GF-D8 (cell line): ENCODE measurements at regions not wholly inside any gene's neighbourhood (a gene's known extent, or its start where the extent isn't known, plus 50 kb on each side); places are given as distances from the start of the nearest gene placed in this dataset.
"Not testable (repeated sequence)": the region's sequence is repeated elsewhere in the genome, so short reads cannot be mapped to it uniquely, and the experiment has no call there.

Experiments
- DNase-seq: peaks from one replicate; lab custom pipeline; 2025; lab: John Stamatoyannopoulos, UW

- no peak for DNase-seq
These were observed 308.6 kb upstream of the PROX1 start for GRCh38 chr1:213679153-213679552.

DNA sequence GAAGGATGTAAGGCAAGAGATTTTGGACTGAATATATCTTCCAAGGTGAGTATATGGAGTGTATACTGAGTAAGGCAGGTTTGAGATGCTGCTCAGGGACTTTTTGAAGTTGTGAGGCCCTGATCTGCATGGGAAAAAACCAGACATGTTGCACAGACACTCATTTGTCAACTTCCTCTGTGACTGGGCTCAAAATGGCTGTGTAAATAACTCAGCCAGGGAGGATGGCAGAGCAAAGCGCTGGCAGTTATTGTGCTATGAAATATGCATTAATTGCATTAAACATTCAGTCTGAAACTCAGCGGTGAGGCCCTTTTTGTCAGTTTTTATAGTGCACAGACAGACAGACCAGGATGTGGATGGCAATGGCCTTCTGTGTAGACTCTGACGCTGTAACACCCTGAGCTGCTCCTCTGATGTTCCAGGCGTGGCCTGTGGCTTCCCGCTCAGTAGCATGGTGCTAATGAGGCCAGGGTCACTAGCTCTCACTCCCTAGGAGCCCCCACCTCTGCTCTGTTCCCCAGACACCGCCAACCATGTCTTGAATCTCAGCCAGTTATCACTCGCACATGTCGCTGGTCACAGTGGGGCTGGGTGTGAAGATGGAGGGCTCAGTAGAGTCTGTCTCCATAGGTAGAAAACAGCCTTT lies 307.0 kb upstream of the PROX1 start:
- no peak for DNase-seq

GRCh38 chr1:213681788-213682340 lies 305.9 kb upstream of the PROX1 start:
- no peak for DNase-seq

- DNase-seq, result no peak
These were observed 304.2 kb upstream of the PROX1 start for GRCh38 chr1:213683529-213683928.

DNA sequence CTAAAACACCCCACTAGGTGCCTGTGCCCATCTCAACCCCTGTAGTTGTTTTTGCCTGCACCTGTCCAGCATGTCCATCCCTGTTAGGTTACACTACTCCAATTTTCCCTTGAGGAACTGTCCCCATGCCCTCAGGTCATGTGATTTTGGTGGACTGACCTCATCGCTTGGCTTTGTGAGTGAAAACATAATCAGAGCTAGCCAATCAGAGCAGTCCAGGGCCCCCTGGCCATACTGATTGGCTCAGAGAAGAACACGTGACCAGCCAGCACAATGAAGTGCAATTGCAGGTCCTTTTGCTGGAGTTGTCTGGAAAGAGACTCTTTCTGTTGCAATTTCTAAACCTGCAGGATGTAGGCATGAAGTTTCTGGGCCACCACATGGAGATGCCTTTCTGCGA lies 303.3 kb upstream of the PROX1 start:
- no peak for DNase-seq

- no peak for DNase-seq
These were observed 301.7 kb upstream of the PROX1 start for GRCh38 chr1:213685992-213686582.

GRCh38 chr1:213686983-213687382 lies 300.8 kb upstream of the PROX1 start:
- DNase-seq, result no peak

- DNase-seq, result no peak
These were observed 299.9 kb upstream of the PROX1 start for GRCh38 chr1:213687832-213688231.

- no peak for DNase-seq
These were observed 299.1 kb upstream of the PROX1 start for GRCh38 chr1:213688655-213689054.

DNA sequence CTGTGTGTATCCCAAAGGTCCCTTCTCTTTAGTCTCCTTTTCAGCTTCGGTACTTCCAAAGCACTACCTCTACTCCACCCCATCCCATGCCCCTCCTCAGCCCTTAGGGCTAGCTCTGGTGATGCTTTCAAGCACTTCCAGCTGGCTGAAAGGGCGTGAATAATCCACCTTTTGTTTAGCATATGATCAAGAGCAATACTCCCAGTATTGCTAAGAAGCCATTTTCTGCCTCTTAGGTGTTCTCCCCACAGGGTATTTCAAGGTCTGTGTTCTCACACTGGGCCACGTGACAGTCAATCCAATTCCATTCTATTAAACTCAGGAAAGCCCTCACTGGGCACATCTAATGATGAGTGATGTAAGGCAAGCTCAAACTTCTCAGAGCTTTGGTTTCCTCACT lies 298.5 kb upstream of the PROX1 start:
- no peak for DNase-seq

DNA sequence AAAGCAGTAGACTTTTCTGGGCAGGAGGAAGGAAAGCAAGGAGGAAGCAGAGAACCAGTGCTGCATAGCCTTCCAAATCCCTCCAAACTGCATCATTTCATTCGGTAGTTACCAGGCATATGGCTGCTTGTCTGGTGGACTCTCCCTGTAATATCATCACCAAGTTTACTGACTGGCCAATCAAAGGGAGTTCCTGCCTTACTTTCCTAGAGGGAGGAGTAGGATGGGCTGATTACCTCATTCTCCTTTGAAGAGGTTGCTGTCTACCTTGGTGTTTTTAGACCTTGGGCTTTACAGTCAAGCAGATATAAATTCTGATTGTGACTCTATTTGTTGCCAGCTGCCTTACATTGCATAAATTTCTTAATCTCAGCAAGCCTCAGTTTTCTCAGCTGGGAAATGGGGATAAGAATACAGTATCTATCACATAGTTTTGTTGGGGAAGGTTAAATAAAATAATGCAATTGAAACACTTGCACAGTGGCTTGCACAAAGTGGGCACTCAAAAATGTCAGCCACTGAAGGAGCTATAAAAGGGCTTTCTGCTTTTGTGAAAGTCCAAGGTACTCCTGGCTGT lies 297.3 kb upstream of the PROX1 start:
- DNase-seq, result no peak

- DNase-seq, result no peak
These were observed 295.5 kb upstream of the PROX1 start for GRCh38 chr1:213692321-213692720.

DNA sequence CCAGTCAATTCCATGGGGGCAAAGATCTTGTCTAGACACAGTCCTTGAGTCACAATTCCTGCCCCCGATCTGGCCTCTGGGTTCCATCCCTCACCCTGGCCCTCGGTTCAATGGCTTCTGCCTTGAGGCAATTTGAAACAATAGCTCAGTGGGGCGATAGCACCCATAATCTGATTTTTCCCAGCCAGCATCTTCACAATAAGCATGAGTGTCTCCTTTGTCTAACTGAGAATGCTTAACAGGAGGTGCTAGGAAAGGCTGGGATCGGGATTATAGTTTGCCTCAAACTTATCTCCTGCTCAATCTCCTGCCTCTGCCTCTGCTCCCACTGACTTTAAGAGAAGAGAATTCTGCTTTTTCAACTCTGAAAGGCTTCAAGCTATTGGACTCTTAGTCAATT lies 293.9 kb upstream of the PROX1 start:
- DNase-seq, result no peak

DNA sequence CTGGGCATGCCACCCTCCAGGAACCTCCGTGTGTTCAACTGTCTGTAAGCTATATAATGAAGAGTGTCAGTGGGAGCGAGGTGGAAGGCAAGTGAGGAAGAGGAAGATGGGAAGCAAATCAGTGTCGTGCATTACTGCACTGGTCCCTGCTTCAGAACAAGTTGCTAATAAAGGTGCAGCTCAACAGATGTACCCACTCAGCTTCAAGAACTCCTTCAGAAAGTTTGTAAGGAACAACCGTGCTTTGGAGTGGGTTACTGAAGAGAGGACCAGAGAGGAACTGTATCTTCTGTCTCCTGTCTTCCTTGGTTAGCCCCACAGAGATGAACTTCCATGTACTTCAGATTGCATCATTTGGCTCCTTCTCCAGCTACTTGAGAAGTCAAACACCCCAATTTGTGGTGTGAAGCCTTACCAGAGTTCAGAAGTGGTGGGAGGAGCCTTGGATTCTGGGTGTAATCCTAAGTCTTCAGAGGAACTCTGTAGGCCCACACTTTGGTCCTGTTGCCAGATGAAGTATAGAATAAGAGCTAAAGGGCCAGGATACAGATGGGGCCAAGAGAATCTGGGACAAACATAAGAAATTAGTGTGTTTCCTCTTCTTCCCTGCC lies 290.5 kb upstream of the PROX1 start:
- DNase-seq, result no peak

- DNase-seq, result no peak
These were observed 289.6 kb upstream of the PROX1 start for GRCh38 chr1:213698092-213698702.

- DNase-seq, result no peak
These were observed 285.1 kb upstream of the PROX1 start for GRCh38 chr1:213702703-213703102.

GRCh38 chr1:213704941-213705340 lies 282.8 kb upstream of the PROX1 start:
- DNase-seq, result no peak

DNA sequence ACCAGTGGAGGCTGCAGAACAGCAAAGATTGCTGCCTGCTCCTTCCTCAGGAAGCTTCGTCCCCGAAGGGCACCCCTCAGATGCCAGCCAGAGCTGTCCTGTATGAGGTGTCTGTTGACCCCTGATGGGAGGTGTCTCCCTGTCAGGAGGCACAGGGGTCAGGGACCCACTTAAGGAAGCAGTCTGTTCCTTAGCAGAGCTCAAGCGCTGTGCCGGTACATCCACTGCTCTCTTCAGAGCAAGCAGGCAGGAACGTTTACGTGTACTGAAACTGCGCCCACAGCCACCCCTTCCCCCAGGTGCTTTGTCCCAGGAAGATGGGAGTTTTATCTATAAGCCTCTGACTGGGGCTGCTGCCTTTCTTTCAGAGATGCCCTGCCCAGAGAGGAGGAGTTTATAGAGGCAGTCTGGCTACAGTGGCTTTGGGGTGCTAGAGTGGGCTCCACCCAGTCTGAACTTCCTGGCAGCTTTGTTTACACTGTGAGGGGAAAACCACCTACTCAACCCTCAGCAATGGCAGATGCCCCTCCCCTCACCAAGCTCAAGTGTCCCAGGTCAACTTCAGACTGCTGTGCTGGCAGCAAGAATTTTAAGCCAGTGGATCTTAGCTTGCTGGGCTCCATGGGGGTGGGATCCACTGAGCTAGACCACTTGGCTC lies 275.8 kb upstream of the PROX1 start:
- DNase-seq, result not testable (repeated sequence)

GRCh38 chr1:213714645-213715044 lies 273.1 kb upstream of the PROX1 start:
- DNase-seq, result no peak

- no peak for DNase-seq
These were observed 272.6 kb upstream of the PROX1 start for GRCh38 chr1:213715182-213715581.

DNA sequence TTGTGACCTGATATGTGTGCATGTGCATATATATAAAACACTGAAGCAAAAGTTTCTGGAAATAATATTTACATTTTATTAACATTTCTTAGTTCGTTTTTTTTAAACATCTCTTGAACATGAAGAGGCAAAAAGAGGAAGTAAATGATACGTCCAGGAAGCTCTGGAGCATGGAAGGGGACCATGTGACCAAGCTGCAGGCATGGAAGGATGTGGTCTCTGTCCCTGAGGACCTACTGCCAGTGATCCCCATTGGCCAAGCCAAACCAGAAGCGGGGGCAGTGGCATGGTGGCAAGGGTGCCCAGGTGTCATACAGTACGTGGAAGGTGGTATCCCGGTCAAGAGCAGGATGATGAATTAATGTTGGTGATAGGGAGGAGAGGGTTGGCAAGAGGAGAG lies 268.3 kb upstream of the PROX1 start:
- peak; percentile 21 for DNase-seq

DNA sequence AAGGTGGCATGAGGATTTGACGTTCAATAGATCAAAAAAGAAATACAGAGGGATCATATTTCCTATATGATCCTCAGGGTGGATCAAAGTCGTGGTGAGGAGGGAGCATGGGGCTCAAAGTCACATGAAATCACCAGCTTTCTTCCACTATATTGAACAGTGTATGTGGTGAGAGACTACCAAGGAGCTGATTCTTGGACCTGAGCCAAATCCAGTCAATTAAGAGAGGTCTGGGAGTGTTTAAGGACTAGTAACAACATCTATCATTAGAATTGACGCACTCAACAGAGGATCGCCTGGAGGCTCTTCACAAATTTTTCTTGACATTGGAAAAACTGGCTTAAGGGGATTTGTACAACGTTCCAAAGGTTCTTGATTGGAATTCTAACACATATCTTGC lies 267.7 kb upstream of the PROX1 start:
- DNase-seq, result no peak
